SU-DHL-6 (cell line): ENCODE measurements at regions not wholly inside any gene's neighbourhood (a gene's known extent, or its start where the extent isn't known, plus 50 kb on each side); places are given as distances from the start of the nearest gene placed in this dataset.

Experiments
- CTCF ChIP-seq: fragments of 200-600 bp; sonication (generic); IDR thresholded peaks from one replicate; pipeline ENCODE4 v1.5.1; 2017; ENCODE audit warnings: antibody characterized with exemption, mild to moderate bottlenecking, low read length, moderate library complexity; ENCODE audit not compliant: insufficient read depth, poor library complexity, severe bottlenecking
- EZH2phosphoT487 ChIP-seq: fragments of 200-600 bp; sonication (generic), shearing (Covaris generic); conservative IDR thresholded peaks from 2 replicates; pipeline ENCODE4 v1.6.1; 2018; ENCODE audit warnings: mild to moderate bottlenecking, antibody characterized with exemption, low read length, moderate library complexity, mixed read lengths

GRCh38 chr12:131449027-131449426 is 261.9 kb upstream of the SFSWAP start:
- TF ChIP-seq CTCF (no peak), EZH2phosphoT487 (no peak)
